ENCODE measurements at regions not wholly inside any gene's neighbourhood (a gene's known extent, or its start where the extent isn't known, plus 50 kb on each side); places are given as distances from the start of the nearest gene placed in this dataset.

DNA sequence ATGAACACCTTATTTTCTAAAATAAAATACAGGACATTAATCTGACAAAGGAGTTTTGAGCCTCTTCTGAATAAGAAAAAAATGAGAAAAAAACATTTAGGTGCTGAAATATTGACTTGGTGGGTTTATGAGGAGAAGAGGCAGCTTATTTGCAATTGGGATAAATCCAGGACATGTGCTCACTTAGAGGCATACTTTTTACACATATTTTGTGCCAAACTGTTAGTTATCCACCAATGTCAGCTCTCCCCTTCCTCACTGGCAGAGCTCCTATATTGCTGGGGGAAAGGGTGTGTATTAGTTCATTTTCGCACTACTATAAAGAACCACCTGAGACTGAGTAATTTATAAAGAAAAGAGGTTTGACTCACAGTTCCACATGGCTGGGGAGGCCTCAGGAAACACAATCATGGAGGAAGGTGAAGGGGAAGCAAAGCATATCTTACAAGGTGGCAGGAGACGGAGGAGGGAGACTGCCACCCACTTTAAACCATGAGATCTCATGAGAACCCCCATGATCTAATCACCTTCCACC lies 135.4 kb upstream of the EGLN3 start:
- TF ChIP-seq NR1H2 (CRISPR knock-in tag; IDR thresholded peaks at IDR 0.05; ENCODE audit: borderline replicate concordance, low read depth) (no peak), HNRNPK (IDR thresholded peaks at IDR 0.05; ENCODE audit: low read depth, low read length, poor library complexity, severe bottlenecking) (no peak), NFYB (CRISPR knock-in tag; IDR thresholded peaks at IDR 0.05) (no peak), POLR2A (IDR thresholded peaks at IDR 0.05; ENCODE audit: insufficient read depth in 1 of 2, low read depth in 2 of 2, low read length in 2 of 2) (no peak), ZNF558 (CRISPR knock-in tag; IDR thresholded peaks at IDR 0.05; ENCODE audit: borderline replicate concordance) (no peak), CC2D1A (CRISPR knock-in tag; IDR thresholded peaks at IDR 0.05) (no peak), SP2 (CRISPR knock-in tag; IDR thresholded peaks at IDR 0.05) (no peak), STAT5B (CRISPR knock-in tag; IDR thresholded peaks at IDR 0.05) (no peak)
- TF ChIP-seq, protein P1, sequence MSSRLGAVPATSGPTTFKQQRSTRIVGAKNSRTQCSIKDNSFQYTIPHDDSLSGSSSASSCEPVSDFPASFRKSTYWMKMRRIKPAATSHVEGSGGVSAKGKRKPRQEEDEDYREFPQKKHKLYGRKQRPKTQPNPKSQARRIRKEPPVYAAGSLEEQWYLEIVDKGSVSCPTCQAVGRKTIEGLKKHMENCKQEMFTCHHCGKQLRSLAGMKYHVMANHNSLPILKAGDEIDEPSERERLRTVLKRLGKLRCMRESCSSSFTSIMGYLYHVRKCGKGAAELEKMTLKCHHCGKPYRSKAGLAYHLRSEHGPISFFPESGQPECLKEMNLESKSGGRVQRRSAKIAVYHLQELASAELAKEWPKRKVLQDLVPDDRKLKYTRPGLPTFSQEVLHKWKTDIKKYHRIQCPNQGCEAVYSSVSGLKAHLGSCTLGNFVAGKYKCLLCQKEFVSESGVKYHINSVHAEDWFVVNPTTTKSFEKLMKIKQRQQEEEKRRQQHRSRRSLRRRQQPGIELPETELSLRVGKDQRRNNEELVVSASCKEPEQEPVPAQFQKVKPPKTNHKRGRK (CRISPR knock-in tag; IDR thresholded peaks at IDR 0.05), result no peak
- TF ChIP-seq, protein P2, sequence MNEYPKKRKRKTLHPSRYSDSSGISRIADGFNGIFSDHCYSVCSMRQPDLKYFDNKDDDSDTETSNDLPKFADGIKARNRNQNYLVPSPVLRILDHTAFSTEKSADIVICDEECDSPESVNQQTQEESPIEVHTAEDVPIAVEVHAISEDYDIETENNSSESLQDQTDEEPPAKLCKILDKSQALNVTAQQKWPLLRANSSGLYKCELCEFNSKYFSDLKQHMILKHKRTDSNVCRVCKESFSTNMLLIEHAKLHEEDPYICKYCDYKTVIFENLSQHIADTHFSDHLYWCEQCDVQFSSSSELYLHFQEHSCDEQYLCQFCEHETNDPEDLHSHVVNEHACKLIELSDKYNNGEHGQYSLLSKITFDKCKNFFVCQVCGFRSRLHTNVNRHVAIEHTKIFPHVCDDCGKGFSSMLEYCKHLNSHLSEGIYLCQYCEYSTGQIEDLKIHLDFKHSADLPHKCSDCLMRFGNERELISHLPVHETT (CRISPR knock-in tag; conservative IDR thresholded peaks at IDR 0.05), result no peak
- TF ChIP-seq, protein P3, sequence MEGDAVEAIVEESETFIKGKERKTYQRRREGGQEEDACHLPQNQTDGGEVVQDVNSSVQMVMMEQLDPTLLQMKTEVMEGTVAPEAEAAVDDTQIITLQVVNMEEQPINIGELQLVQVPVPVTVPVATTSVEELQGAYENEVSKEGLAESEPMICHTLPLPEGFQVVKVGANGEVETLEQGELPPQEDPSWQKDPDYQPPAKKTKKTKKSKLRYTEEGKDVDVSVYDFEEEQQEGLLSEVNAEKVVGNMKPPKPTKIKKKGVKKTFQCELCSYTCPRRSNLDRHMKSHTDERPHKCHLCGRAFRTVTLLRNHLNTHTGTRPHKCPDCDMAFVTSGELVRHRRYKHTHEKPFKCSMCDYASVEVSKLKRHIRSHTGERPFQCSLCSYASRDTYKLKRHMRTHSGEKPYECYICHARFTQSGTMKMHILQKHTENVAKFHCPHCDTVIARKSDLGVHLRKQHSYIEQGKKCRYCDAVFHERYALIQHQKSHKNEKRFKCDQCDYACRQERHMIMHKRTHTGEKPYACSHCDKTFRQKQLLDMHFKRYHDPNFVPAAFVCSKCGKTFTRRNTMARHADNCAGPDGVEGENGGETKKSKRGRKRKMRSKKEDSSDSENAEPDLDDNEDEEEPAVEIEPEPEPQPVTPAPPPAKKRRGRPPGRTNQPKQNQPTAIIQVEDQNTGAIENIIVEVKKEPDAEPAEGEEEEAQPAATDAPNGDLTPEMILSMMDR (CRISPR knock-in tag; IDR thresholded peaks at IDR 0.05), result no peak
- TF ChIP-seq, protein P4, sequence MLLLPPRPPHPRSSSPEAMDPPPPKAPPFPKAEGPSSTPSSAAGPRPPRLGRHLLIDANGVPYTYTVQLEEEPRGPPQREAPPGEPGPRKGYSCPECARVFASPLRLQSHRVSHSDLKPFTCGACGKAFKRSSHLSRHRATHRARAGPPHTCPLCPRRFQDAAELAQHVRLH (CRISPR knock-in tag; IDR thresholded peaks at IDR 0.05; ENCODE audit: borderline replicate concordance, low read depth), result no peak

Measured in HepG2 (cell line).